Adrenal gland (tissue), 5 donors: ENCODE measurements at regions not wholly inside any gene's neighbourhood (a gene's known extent, or its start where the extent isn't known, plus 50 kb on each side); places are given as distances from the start of the nearest gene placed in this dataset.

ENCODE experiments used
- CTCF ChIP-seq, 6 experiments: fragments of 450-650 bp in 4 of 6; fragments of 200-600 bp in 2 of 6; sonication (generic) in 1 of 6; IDR thresholded peaks; 1 replicate in 5 of 6; 2 replicates in 1 of 6; pipeline versions ENCODE4 v1.5.1 to v1.8.0; 2016 to 2021; ENCODE audit warnings: antibody characterized with exemption in 6 of 6, mild to moderate bottlenecking in 2 of 6, moderate library complexity in 1 of 6
- POLR2A ChIP-seq, 2 donors: fragments of 450-650 bp; IDR thresholded peaks; one replicate each; pipeline ENCODE4 v1.6.1; 2017; ENCODE audit warnings: antibody characterized with exemption in 2 of 2, mild to moderate bottlenecking in 2 of 2, moderate library complexity in 1 of 2
- donor health status: DM: no; HTN: no; CAD: no.

GRCh38 chr1:121546830-121547591, 362.2 kb downstream of the SRGAP2C start:
- TF ChIP-seq CTCF (IDR thresholded peaks at IDR 0.05), result no peak
- no peak for TF ChIP-seq POLR2A (IDR thresholded peaks at IDR 0.05)
